ENCODE measurements at regions not wholly inside any gene's neighbourhood (a gene's known extent, or its start where the extent isn't known, plus 50 kb on each side); places are given as distances from the start of the nearest gene placed in this dataset.

DNA sequence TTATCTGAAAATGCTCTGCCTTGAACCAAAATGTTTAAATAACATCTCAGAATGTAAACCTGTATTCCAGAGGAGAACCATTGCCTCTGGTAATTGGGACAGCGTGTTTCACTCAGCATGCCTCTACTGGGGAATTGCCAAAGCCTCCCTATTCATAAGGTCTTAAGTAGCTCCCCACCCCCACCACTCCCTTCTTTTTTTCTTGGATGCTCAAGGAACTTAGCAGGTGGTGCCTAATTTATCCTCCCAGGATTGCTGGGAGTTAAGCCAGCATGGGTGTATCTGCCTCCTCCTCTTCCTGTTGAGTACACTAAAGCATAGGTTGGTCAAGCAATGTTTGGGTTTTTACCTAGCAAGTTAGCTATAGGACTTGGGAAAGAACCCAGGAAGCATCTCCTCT is 220.2 kb downstream of the DMAC1 start:
- Histone ChIP-seq H3K9me3 (ENCODE audit: insufficient read depth, low read length) (no peaks in the 10 kb centered on the region), H3K9me2 (replicated peaks; ENCODE audit: insufficient read depth, low read length) (no peaks in the 10 kb centered on the region), H2AFZ (ENCODE audit: low read depth, low read length, severe bottlenecking) (no peak overlapping the region), H3F3A (ENCODE audit: insufficient read depth) (no peaks in the 10 kb centered on the region), H3K4me3 (ENCODE audit: insufficient read depth, low read length, poor library complexity, severe bottlenecking) (no peak overlapping the region), H3K4me2 (ENCODE audit: low read depth, low read length, poor library complexity, severe bottlenecking) (no peak overlapping the region), H3K27me3 (ENCODE audit: low read length) (no peaks in the 10 kb centered on the region), H3K27ac (ENCODE audit: low read depth, low read length) (no peak overlapping the region), H3K79me2 (ENCODE audit: insufficient read depth, low read length) (no peaks in the 10 kb centered on the region), H3K36me3 (ENCODE audit: low read length) (no peaks in the 10 kb centered on the region), H3K9ac (ENCODE audit: low read length) (no peak overlapping the region), H4K20me1 (ENCODE audit: low read depth, low read length) (no peaks in the 10 kb centered on the region)
- TF ChIP-seq, protein P1, sequence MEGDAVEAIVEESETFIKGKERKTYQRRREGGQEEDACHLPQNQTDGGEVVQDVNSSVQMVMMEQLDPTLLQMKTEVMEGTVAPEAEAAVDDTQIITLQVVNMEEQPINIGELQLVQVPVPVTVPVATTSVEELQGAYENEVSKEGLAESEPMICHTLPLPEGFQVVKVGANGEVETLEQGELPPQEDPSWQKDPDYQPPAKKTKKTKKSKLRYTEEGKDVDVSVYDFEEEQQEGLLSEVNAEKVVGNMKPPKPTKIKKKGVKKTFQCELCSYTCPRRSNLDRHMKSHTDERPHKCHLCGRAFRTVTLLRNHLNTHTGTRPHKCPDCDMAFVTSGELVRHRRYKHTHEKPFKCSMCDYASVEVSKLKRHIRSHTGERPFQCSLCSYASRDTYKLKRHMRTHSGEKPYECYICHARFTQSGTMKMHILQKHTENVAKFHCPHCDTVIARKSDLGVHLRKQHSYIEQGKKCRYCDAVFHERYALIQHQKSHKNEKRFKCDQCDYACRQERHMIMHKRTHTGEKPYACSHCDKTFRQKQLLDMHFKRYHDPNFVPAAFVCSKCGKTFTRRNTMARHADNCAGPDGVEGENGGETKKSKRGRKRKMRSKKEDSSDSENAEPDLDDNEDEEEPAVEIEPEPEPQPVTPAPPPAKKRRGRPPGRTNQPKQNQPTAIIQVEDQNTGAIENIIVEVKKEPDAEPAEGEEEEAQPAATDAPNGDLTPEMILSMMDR (IDR thresholded peaks at IDR 0.05; ENCODE audit: insufficient read depth, low read length, poor library complexity, severe bottlenecking): no peak
- TF ChIP-seq EZH2phosphoT487 (conservative IDR thresholded peaks at IDR 0.05; ENCODE audit: low read length): no peak

DNA sequence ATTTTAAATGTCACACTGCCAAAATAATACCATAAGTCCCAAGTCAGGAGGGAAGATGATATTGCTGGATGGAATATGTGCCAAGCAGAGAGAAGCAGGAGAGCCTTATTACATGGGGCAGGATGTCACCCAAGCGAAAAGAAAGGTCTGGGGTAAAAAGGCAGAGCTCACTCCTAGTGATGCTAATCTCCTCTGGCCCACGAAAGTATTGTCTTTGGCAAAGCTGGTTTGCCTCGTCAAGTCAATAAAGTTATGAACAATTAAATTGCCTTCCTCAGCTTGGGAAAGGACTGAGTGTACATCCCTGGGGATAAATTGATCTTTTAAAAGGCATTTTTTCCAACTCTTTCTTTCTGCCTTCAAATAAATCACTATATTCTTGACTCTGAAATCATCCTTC is 220.6 kb downstream of the DMAC1 start:
- Histone ChIP-seq H3K9me3 (ENCODE audit: insufficient read depth, low read length) (no peaks in the 10 kb centered on the region), H2AFZ (ENCODE audit: low read depth, low read length, severe bottlenecking) (no peak overlapping the region), H3K27ac (ENCODE audit: low read depth, low read length) (no peak overlapping the region), H4K20me1 (ENCODE audit: low read depth, low read length) (no peaks in the 10 kb centered on the region), H3K4me2 (ENCODE audit: low read depth, low read length, poor library complexity, severe bottlenecking) (no peak overlapping the region), H3K36me3 (ENCODE audit: low read length) (no peaks in the 10 kb centered on the region), H3K4me3 (ENCODE audit: insufficient read depth, low read length, poor library complexity, severe bottlenecking) (no peak overlapping the region), H3F3A (ENCODE audit: insufficient read depth) (no peaks in the 10 kb centered on the region), H3K9me2 (replicated peaks; ENCODE audit: insufficient read depth, low read length) (no peaks in the 10 kb centered on the region), H3K79me2 (ENCODE audit: insufficient read depth, low read length) (no peaks in the 10 kb centered on the region), H3K27me3 (ENCODE audit: low read length) (no peaks in the 10 kb centered on the region), H3K9ac (ENCODE audit: low read length) (no peak overlapping the region)
- TF ChIP-seq, protein P1 (IDR thresholded peaks at IDR 0.05; ENCODE audit: insufficient read depth, low read length, poor library complexity, severe bottlenecking): no peak
- TF ChIP-seq EZH2phosphoT487 (conservative IDR thresholded peaks at IDR 0.05; ENCODE audit: low read length): no peak

DNA sequence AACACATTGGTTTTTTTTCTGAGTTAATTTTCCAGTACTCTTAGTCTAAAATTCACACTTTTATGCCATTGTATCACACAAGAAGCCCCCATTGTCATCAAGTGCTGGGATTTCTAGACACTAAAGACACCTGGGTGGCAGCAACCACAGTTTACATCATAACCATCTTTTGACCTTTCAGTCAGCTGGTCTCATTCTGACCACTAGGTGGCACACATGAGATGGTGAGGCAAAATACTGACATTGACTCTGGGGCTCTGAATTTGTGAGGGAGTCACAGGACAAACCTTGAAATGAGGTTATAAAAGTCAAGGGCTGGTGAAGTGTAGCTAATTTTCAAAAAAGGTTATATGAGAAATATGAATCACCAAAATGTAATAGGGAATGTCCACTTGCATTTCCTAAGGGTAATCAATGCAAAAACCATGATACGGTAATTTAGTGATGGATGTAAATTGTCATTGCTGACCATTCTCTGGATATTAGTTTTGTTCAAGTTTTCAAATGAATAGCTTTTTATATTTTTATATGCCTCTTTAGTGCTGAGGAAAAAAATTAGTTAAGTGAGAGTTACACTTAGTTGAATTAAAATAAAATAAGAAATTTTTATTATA is 229.4 kb downstream of the DMAC1 start:
- Histone ChIP-seq H3K36me3 (ENCODE audit: low read length) (no peaks in the 10 kb centered on the region), H3K9ac (ENCODE audit: low read length) (no peak overlapping the region), H3F3A (ENCODE audit: insufficient read depth) (no peaks in the 10 kb centered on the region), H2AFZ (ENCODE audit: low read depth, low read length, severe bottlenecking) (no peak overlapping the region), H3K9me3 (ENCODE audit: insufficient read depth, low read length) (no peaks in the 10 kb centered on the region), H3K4me2 (ENCODE audit: low read depth, low read length, poor library complexity, severe bottlenecking) (no peak overlapping the region), H4K20me1 (ENCODE audit: low read depth, low read length) (no peaks in the 10 kb centered on the region), H3K27me3 (ENCODE audit: low read length) (no peaks in the 10 kb centered on the region), H3K27ac (ENCODE audit: low read depth, low read length) (no peak overlapping the region), H3K79me2 (ENCODE audit: insufficient read depth, low read length) (no peaks in the 10 kb centered on the region), H3K4me3 (ENCODE audit: insufficient read depth, low read length, poor library complexity, severe bottlenecking) (no peak overlapping the region), H3K9me2 (replicated peaks; ENCODE audit: insufficient read depth, low read length) (no peaks in the 10 kb centered on the region)
- TF ChIP-seq EZH2phosphoT487 (conservative IDR thresholded peaks at IDR 0.05; ENCODE audit: low read length): no peak
- TF ChIP-seq, protein P1 (IDR thresholded peaks at IDR 0.05; ENCODE audit: insufficient read depth, low read length, poor library complexity, severe bottlenecking): peak; percentile 96

All from SU-DHL-6 (cell line).